ENCODE measurements at regions not wholly inside any gene's neighbourhood (a gene's known extent, or its start where the extent isn't known, plus 50 kb on each side); places are given as distances from the start of the nearest gene placed in this dataset.

GRCh38 chr6:43990275-43990626 is 137.0 kb downstream of the MRPL14 start:
- Histone ChIP-seq H4K91ac (ENCODE audit: low read depth, low read length, poor library complexity) (no peak overlapping the region), H3K27me3 (ENCODE audit: control insufficient read depth in 3 of 3, insufficient read depth in 3 of 3, low read depth in 1 of 3, low read length in 3 of 3) (peaks cover 0 to 26% (median 0%) of the 10 kb centered on the region in 3 experiments), H3K9ac (ENCODE audit: low read depth, low read length, poor library complexity) (peak overlapping the region; percentile 66), H3K27ac (replicated peaks; ENCODE audit: low read length) (no peak overlapping the region), H2AFZ (ENCODE audit: low read length) (peak overlapping the region; percentile 87), H3K4me1 (ENCODE audit: control insufficient read depth in 2 of 2, insufficient read depth in 1 of 2, low read depth in 1 of 2, low read length in 2 of 2) (peaks cover 13 to 24% of the 10 kb centered on the region in 2 donors), H2BK120ac (ENCODE audit: low read depth, low read length) (no peak overlapping the region), H3K4ac (ENCODE audit: low read length) (no peak overlapping the region), H2BK5ac (ENCODE audit: low read length) (no peak overlapping the region), H3K14ac (ENCODE audit: low read length) (no peak overlapping the region), H3K9me3 (replicated peaks in 1 of 2; ENCODE audit: control insufficient read depth in 2 of 2, insufficient read depth in 1 of 2, low read depth in 1 of 2, low read length in 2 of 2) (no peaks in the 10 kb centered on the region), H3K23ac (ENCODE audit: low read depth, low read length, poor library complexity) (peak overlapping the region; percentile 28), H2AK5ac (ENCODE audit: low read depth, low read length) (peak overlapping the region; percentile 56), H3K4me3 (ENCODE audit: low read length in 2 of 2) (no peak overlapping the region), H3K79me1 (ENCODE audit: low read depth, low read length) (no peaks in the 10 kb centered on the region), H2BK15ac (ENCODE audit: low read length) (peak overlapping the region; percentile 90), H3K18ac (ENCODE audit: low read length) (peak overlapping the region; percentile 80), H3K4me2 (ENCODE audit: insufficient read depth, low read length, poor library complexity, severe bottlenecking) (no peak overlapping the region), H3K36me3 (replicated peaks in 1 of 2; ENCODE audit: control insufficient read depth in 2 of 2, insufficient read depth in 2 of 2, low read length in 2 of 2) (no peaks in the 10 kb centered on the region), H2BK12ac (ENCODE audit: low read length) (no peak overlapping the region), H4K8ac (ENCODE audit: low read depth, low read length) (peak overlapping the region; percentile 58)
- no peak for DNase-seq (ENCODE audit: low spot score)
- WGBS, 2 donors (ENCODE audit: extremely low coverage in 2 of 2, insufficient read length in 2 of 2, insufficient replicate concordance in 1 of 2), result no CpG with 5 or more reads among the region's 9 CpGs

GRCh38 chr6:43989581-43990146 is 137.6 kb downstream of the MRPL14 start:
- Histone ChIP-seq H3K23ac (ENCODE audit: low read depth, low read length, poor library complexity) (no peak overlapping the region), H3K79me1 (ENCODE audit: low read depth, low read length) (no peaks in the 10 kb centered on the region), H3K36me3 (replicated peaks in 1 of 2; ENCODE audit: control insufficient read depth in 2 of 2, insufficient read depth in 2 of 2, low read length in 2 of 2) (no peaks in the 10 kb centered on the region), H3K9me3 (replicated peaks in 1 of 2; ENCODE audit: control insufficient read depth in 2 of 2, insufficient read depth in 1 of 2, low read depth in 1 of 2, low read length in 2 of 2) (no peaks in the 10 kb centered on the region), H3K27ac (replicated peaks; ENCODE audit: low read length) (no peak overlapping the region), H4K91ac (ENCODE audit: low read depth, low read length, poor library complexity) (peak overlapping the region; percentile 50), H3K14ac (ENCODE audit: low read length) (no peak overlapping the region), H3K18ac (ENCODE audit: low read length) (peak overlapping the region; percentile 80), H2BK120ac (ENCODE audit: low read depth, low read length) (no peak overlapping the region), H2AFZ (ENCODE audit: low read length) (peak overlapping the region; percentile 87), H3K27me3 (ENCODE audit: control insufficient read depth in 3 of 3, insufficient read depth in 3 of 3, low read depth in 1 of 3, low read length in 3 of 3) (peaks cover 0 to 31% (median 0%) of the 10 kb centered on the region in 3 experiments), H2BK12ac (ENCODE audit: low read length) (peak overlapping the region; percentile 18), H2AK5ac (ENCODE audit: low read depth, low read length) (peak overlapping the region; percentile 82), H4K8ac (ENCODE audit: low read depth, low read length) (no peak overlapping the region), H2BK15ac (ENCODE audit: low read length) (peak overlapping the region; percentile 90), H3K4ac (ENCODE audit: low read length) (no peak overlapping the region), H3K4me1 (ENCODE audit: control insufficient read depth in 2 of 2, insufficient read depth in 1 of 2, low read depth in 1 of 2, low read length in 2 of 2) (peaks cover 13 to 27% of the 10 kb centered on the region in 2 donors), H3K4me3 (ENCODE audit: low read length in 2 of 2) (no peak overlapping the region), H3K4me2 (ENCODE audit: insufficient read depth, low read length, poor library complexity, severe bottlenecking) (no peak overlapping the region), H2BK5ac (ENCODE audit: low read length) (no peak overlapping the region), H3K9ac (ENCODE audit: low read depth, low read length, poor library complexity) (peak overlapping the region; percentile 45)
- WGBS, 2 donors (ENCODE audit: extremely low coverage in 2 of 2, insufficient read length in 2 of 2, insufficient replicate concordance in 1 of 2), result no CpG with 5 or more reads among the region's 10 CpGs
- no peak for DNase-seq (ENCODE audit: low spot score)

GRCh38 chr6:43988801-43989200 is 138.5 kb downstream of the MRPL14 start:
- Histone ChIP-seq H4K91ac (ENCODE audit: low read depth, low read length, poor library complexity) (no peak overlapping the region), H3K79me1 (ENCODE audit: low read depth, low read length) (no peaks in the 10 kb centered on the region), H2BK15ac (ENCODE audit: low read length) (no peak overlapping the region), H3K36me3 (replicated peaks in 1 of 2; ENCODE audit: control insufficient read depth in 2 of 2, insufficient read depth in 2 of 2, low read length in 2 of 2) (no peaks in the 10 kb centered on the region), H3K9ac (ENCODE audit: low read depth, low read length, poor library complexity) (no peak overlapping the region), H3K23ac (ENCODE audit: low read depth, low read length, poor library complexity) (no peak overlapping the region), H4K8ac (ENCODE audit: low read depth, low read length) (no peak overlapping the region), H2BK12ac (ENCODE audit: low read length) (no peak overlapping the region), H3K14ac (ENCODE audit: low read length) (no peak overlapping the region), H2AK5ac (ENCODE audit: low read depth, low read length) (no peak overlapping the region), H3K27ac (replicated peaks; ENCODE audit: low read length) (no peak overlapping the region), H3K27me3 (ENCODE audit: control insufficient read depth in 3 of 3, insufficient read depth in 3 of 3, low read depth in 1 of 3, low read length in 3 of 3) (peaks cover 0 to 38% (median 0%) of the 10 kb centered on the region in 3 experiments), H3K18ac (ENCODE audit: low read length) (no peak overlapping the region), H2BK120ac (ENCODE audit: low read depth, low read length) (no peak overlapping the region), H3K4ac (ENCODE audit: low read length) (no peak overlapping the region), H3K9me3 (replicated peaks in 1 of 2; ENCODE audit: control insufficient read depth in 2 of 2, insufficient read depth in 1 of 2, low read depth in 1 of 2, low read length in 2 of 2) (no peaks in the 10 kb centered on the region), H2AFZ (ENCODE audit: low read length) (no peak overlapping the region), H3K4me1 (ENCODE audit: control insufficient read depth in 2 of 2, insufficient read depth in 1 of 2, low read depth in 1 of 2, low read length in 2 of 2) (peaks cover 9 to 20% of the 10 kb centered on the region in 2 donors), H2BK5ac (ENCODE audit: low read length) (no peak overlapping the region), H3K4me2 (ENCODE audit: insufficient read depth, low read length, poor library complexity, severe bottlenecking) (no peak overlapping the region), H3K4me3 (ENCODE audit: low read length in 2 of 2) (no peak overlapping the region)
- no peak for DNase-seq (ENCODE audit: low spot score)
- WGBS, 2 donors (ENCODE audit: extremely low coverage in 2 of 2, insufficient read length in 2 of 2, insufficient replicate concordance in 1 of 2), result no CpG with 5 or more reads among the region's 3 CpGs

- Histone ChIP-seq H3K4ac (ENCODE audit: low read length) (no peak overlapping the region), H3K36me3 (replicated peaks in 1 of 2; ENCODE audit: control insufficient read depth in 2 of 2, insufficient read depth in 2 of 2, low read length in 2 of 2) (no peaks in the 10 kb centered on the region), H3K9me3 (replicated peaks in 1 of 2; ENCODE audit: control insufficient read depth in 2 of 2, insufficient read depth in 1 of 2, low read depth in 1 of 2, low read length in 2 of 2) (no peaks in the 10 kb centered on the region), H4K8ac (ENCODE audit: low read depth, low read length) (no peak overlapping the region), H2BK15ac (ENCODE audit: low read length) (peak overlapping the region; percentile 28), H4K91ac (ENCODE audit: low read depth, low read length, poor library complexity) (no peak overlapping the region), H3K79me1 (ENCODE audit: low read depth, low read length) (no peaks in the 10 kb centered on the region), H3K4me3 (ENCODE audit: low read length in 2 of 2) (no peak overlapping the region), H3K18ac (ENCODE audit: low read length) (no peak overlapping the region), H3K27me3 (ENCODE audit: control insufficient read depth in 3 of 3, insufficient read depth in 3 of 3, low read depth in 1 of 3, low read length in 3 of 3) (peaks cover 0 to 46% (median 0%) of the 10 kb centered on the region in 3 experiments), H2AFZ (ENCODE audit: low read length) (no peak overlapping the region), H2BK120ac (ENCODE audit: low read depth, low read length) (no peak overlapping the region), H3K14ac (ENCODE audit: low read length) (no peak overlapping the region), H3K4me1 (ENCODE audit: control insufficient read depth in 2 of 2, insufficient read depth in 1 of 2, low read depth in 1 of 2, low read length in 2 of 2) (peaks cover 9 to 20% of the 10 kb centered on the region in 2 donors), H3K27ac (replicated peaks; ENCODE audit: low read length) (no peak overlapping the region), H3K9ac (ENCODE audit: low read depth, low read length, poor library complexity) (peak overlapping the region; percentile 72), H2AK5ac (ENCODE audit: low read depth, low read length) (peak overlapping the region; percentile 77), H3K23ac (ENCODE audit: low read depth, low read length, poor library complexity) (peak overlapping the region; percentile 48), H3K4me2 (ENCODE audit: insufficient read depth, low read length, poor library complexity, severe bottlenecking) (no peak overlapping the region), H2BK5ac (ENCODE audit: low read length) (no peak overlapping the region), H2BK12ac (ENCODE audit: low read length) (no peak overlapping the region)
- DNase-seq (ENCODE audit: low spot score), result no peak
- WGBS, 2 donors (ENCODE audit: extremely low coverage in 2 of 2, insufficient read length in 2 of 2, insufficient replicate concordance in 1 of 2), result no CpG with 5 or more reads among the region's 7 CpGs
Measured at GRCh38 chr6:43987838-43988439, 139.3 kb downstream of the MRPL14 start.

Measured in neuronal stem cell (in vitro differentiated cells).